GM12878 (cell line): ENCODE measurements at regions not wholly inside any gene's neighbourhood (a gene's known extent, or its start where the extent isn't known, plus 50 kb on each side); places are given as distances from the start of the nearest gene placed in this dataset.

Source experiments
- ATAC-seq: fragments of 200-7000 bp; cut with Tn5 transposase; 3 replicates; pipeline ENCODE4 v1.9.1; 2020; ENCODE audit warnings: mild to moderate bottlenecking, moderate library complexity
- BruUV-seq: library from RNA; stranded (reverse); fragments of 400-500 nt; replicated peaks from 2 replicates; lab custom pipeline; 2021; lab: Mats Ljungman, UMichigan
- CTCF ChIA-PET: fragments of 300-600 bp; sonication (Branson Sonifier 250); formaldehyde crosslinking; extraction: SDS; loops from one replicate; lab custom pipeline; 2021; ENCODE audit warnings: inconsistent platforms; lab: Yijun Ruan, JAX
- POLR2A ChIA-PET: fragments of 350-600 bp; formaldehyde crosslinking; extraction: SDS; loops from one replicate; lab custom pipeline; 2021; ENCODE audit warnings: inconsistent platforms; lab: Charles Lee
- RAD21 ChIA-PET: fragments of 300-600 bp; sonication (Branson Sonifier 250); formaldehyde crosslinking; loops from one replicate; lab custom pipeline; 2023; ENCODE audit warnings: antibody characterized with exemption; ENCODE audit not compliant: unreplicated experiment; lab: Charles Lee
- SMC1A ChIA-PET: fragments of 300-600 bp; sonication (Branson Sonifier 250); formaldehyde crosslinking; loops from one replicate; lab custom pipeline; 2023; ENCODE audit not compliant: unreplicated experiment, uncharacterized antibody; lab: Charles Lee
- DNase-seq: peaks from one replicate; pipeline ENCODE4 v3.0.0-alpha.2; 2011; ENCODE audit warnings: low read depth, low spot score
- FAIRE-seq: peaks from 3 replicates; lab custom pipeline; 2011; peaks lifted over from hg19 to GRCh38; lab: Jason Lieb, UNC
- H2AFZ ChIP-seq: 2 replicates; pipeline ENCODE4 v1.6.0; 2011; ENCODE audit warnings: low read depth, low read length, control low read depth; ENCODE audit not compliant: control insufficient read depth
- H3K27ac ChIP-seq: 2 replicates; pipeline ENCODE4 v1.5.1; 2011; ENCODE audit warnings: control low read depth; ENCODE audit not compliant: control insufficient read depth, insufficient read depth
- H3K27me3 ChIP-seq, 2 experiments: replicated peaks in 1 of 2; 2 replicates each; pipeline versions ENCODE4 v1.6.0 to v1.6.1; 2011; ENCODE audit warnings: low read length in 1 of 2; ENCODE audit not compliant: control insufficient read depth in 2 of 2, insufficient read depth in 2 of 2
- H3K36me3 ChIP-seq, 2 experiments: 2 replicates each; pipeline ENCODE4 v1.5.1; 2011; ENCODE audit warnings: low read length in 1 of 2; ENCODE audit not compliant: control insufficient read depth in 2 of 2, insufficient read depth in 2 of 2
- H3K4me1 ChIP-seq: 2 replicates; pipeline ENCODE4 v1.6.1; 2011; ENCODE audit warnings: mild to moderate bottlenecking, low read length, moderate library complexity, mixed read lengths; ENCODE audit not compliant: control insufficient read depth, insufficient read depth
- H3K4me2 ChIP-seq: 2 replicates; pipeline ENCODE4 v1.6.0; 2011; ENCODE audit warnings: control low read depth; ENCODE audit not compliant: control insufficient read depth, insufficient read depth
- H3K4me3 ChIP-seq: fragments of 200-600 bp; sonication (generic); 2 replicates; pipeline ENCODE4 v1.5.1; 2016
- H3K79me2 ChIP-seq: 2 replicates; pipeline ENCODE4 v1.6.0; 2011; ENCODE audit warnings: low read length; ENCODE audit not compliant: control insufficient read depth, insufficient read depth
- H3K9ac ChIP-seq: 2 replicates; pipeline ENCODE4 v1.8.0; 2011; ENCODE audit warnings: low read length, control low read depth, mixed read lengths; ENCODE audit not compliant: control insufficient read depth, insufficient read depth
- H3K9me3 ChIP-seq: replicated peaks from 3 replicates; pipeline ENCODE4 v1.5.1; 2011; ENCODE audit warnings: mild to moderate bottlenecking, low read length; ENCODE audit not compliant: control insufficient read depth, insufficient read depth
- H4K20me1 ChIP-seq: 2 replicates; pipeline ENCODE4 v1.6.0; 2011; ENCODE audit not compliant: control insufficient read depth, insufficient read depth
- ASH2L ChIP-seq: fragments of 300-600, 200-600 bp; sonication (generic); IDR thresholded peaks from 2 replicates; pipeline ENCODE4 v1.6.1; 2017; ENCODE audit warnings: low read depth, mild to moderate bottlenecking, borderline replicate concordance
- ATF7 ChIP-seq: fragments of 450-650 bp; IDR thresholded peaks from 2 replicates; pipeline ENCODE4 v1.6.1; 2016; ENCODE audit warnings: low read depth, mild to moderate bottlenecking
- CREM ChIP-seq: IDR thresholded peaks from 2 replicates; pipeline ENCODE4 v1.6.1; 2014; ENCODE audit warnings: antibody characterized with exemption, low read depth
- HCFC1 ChIP-seq: fragments of 150-350 bp; IDR thresholded peaks from 2 replicates; pipeline ENCODE4 v1.6.1; 2014; ENCODE audit warnings: low read length
- PKNOX1 ChIP-seq: fragments of 450-650 bp; IDR thresholded peaks from 2 replicates; pipeline ENCODE4 v1.6.1; 2016; ENCODE audit warnings: mild to moderate bottlenecking
- PML ChIP-seq: IDR thresholded peaks from 2 replicates; pipeline ENCODE4 v1.6.1; 2012; ENCODE audit warnings: low read length, inconsistent platforms
- POU2F2 ChIP-seq: IDR thresholded peaks from 3 replicates; pipeline ENCODE4 v1.6.1; 2011; ENCODE audit warnings: low read depth, mild to moderate bottlenecking, low read length, borderline replicate concordance
- RBBP5 ChIP-seq: fragments of 200-600 bp; sonication (generic); conservative IDR thresholded peaks from 2 replicates; pipeline ENCODE4 v1.6.1; 2016
- RUNX3 ChIP-seq: IDR thresholded peaks from 2 replicates; pipeline ENCODE4 v1.6.1; 2012; ENCODE audit warnings: low read length, inconsistent platforms
- SMAD5 ChIP-seq: IDR thresholded peaks from 2 replicates; pipeline ENCODE4 v1.6.1; 2016; ENCODE audit warnings: antibody characterized with exemption, low read depth
- WGBS: methylation state at CpG from one replicate; pipeline ENCODE4 v1.1.6; 2016; ENCODE audit warnings: low lambda C conversion rate; ENCODE audit not compliant: insufficient replicate concordance, insufficient coverage; ENCODE audit errors: missing lambda C conversion rate; 5-methylcytosine and 5-hydroxymethylcytosine counted together
- in situ Hi-C: fragments of 300-500 bp; cut with MboI; formaldehyde crosslinking; loops from 9 replicates; pipeline ENCODE4 v1.14.3; 2018; ENCODE audit warnings: mixed read lengths
- intact Hi-C: fragments of 100-400 bp; cut with micrococcal nuclease; formaldehyde crosslinking; loops from one replicate; pipeline ENCODE4 v1.14.2; 2022; ENCODE audit not compliant: unreplicated experiment
- TF ChIP-seq, protein P1 (sequence below): IDR thresholded peaks from 2 replicates; pipeline ENCODE4 v1.6.1; 2012; ENCODE audit warnings: low read depth, low read length, improper control_type of control experiment
- TF ChIP-seq, protein P2 (sequence below): fragments of 450-650 bp; IDR thresholded peaks from 2 replicates; pipeline ENCODE4 v1.6.1; 2017; ENCODE audit warnings: mild to moderate bottlenecking, low read depth, inconsistent platforms; ENCODE audit not compliant: poor library complexity, severe bottlenecking

DNA sequence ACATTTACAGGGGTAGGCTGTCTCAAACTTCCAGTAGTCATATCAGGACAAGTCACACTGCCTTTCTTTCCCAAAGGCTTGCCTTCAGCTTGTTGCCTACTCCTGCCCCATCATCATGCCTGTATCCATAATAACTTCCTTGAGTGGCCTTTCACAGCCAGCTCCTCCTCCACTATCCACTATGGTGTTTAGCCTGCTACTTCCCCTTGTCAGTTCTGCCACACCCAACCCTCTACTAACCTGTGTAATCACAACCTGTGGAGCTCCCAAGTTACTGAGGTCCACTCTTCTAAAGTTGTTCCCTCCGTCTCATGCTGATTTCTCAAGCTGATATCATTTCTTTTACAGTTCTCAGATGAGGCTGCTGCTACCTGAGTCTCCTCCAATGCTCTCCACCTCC is 159.9 kb downstream of the BMP4 start:
- Histone ChIP-seq H3K9ac (no peak overlapping the region), H3K4me2 (no peak overlapping the region), H3K36me3 (no peaks in the 10 kb centered on the region), H4K20me1 (no peaks in the 10 kb centered on the region), H3K27ac (no peak overlapping the region), H2AFZ (no peak overlapping the region), H3K4me1 (no peaks in the 10 kb centered on the region), H3K79me2 (no peaks in the 10 kb centered on the region), H3K9me3 (no peaks in the 10 kb centered on the region), H3K27me3 (no peaks in the 10 kb centered on the region), H3K4me3 (no peak overlapping the region)
- ChIA-PET RAD21 (no interaction called here), CTCF (no interaction called here), SMC1A (interaction anchor here (1.4 kb wide), 1 partner anchor 13 kb away, joined by 4 read pairs; no protein-coding TSS in a partner anchor), POLR2A (interaction anchor here (0.6 kb wide), 1 partner anchor 182 kb away, joined by 3 read pairs; no protein-coding TSS in a partner anchor)
- no TSS peak for BruUV-seq
- DNase-seq (no peak), ATAC-seq (no peak), FAIRE-seq (no peak)
- intact Hi-C loops: loop anchor here (10.0 kb wide), 1 partner anchor 362 kb away; no protein-coding TSS in a partner anchor
- in situ Hi-C loops: no loop called here
- TF ChIP-seq SMAD5: no peak
- no peak for TF ChIP-seq ATF7
- TF ChIP-seq, protein P1, sequence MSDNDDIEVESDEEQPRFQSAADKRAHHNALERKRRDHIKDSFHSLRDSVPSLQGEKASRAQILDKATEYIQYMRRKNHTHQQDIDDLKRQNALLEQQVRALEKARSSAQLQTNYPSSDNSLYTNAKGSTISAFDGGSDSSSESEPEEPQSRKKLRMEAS: no peak
- no peak for TF ChIP-seq ASH2L
- no peak for TF ChIP-seq RUNX3
- TF ChIP-seq HCFC1: no peak
- TF ChIP-seq PKNOX1: no peak
- no peak for TF ChIP-seq CREM
- TF ChIP-seq, protein P2, sequence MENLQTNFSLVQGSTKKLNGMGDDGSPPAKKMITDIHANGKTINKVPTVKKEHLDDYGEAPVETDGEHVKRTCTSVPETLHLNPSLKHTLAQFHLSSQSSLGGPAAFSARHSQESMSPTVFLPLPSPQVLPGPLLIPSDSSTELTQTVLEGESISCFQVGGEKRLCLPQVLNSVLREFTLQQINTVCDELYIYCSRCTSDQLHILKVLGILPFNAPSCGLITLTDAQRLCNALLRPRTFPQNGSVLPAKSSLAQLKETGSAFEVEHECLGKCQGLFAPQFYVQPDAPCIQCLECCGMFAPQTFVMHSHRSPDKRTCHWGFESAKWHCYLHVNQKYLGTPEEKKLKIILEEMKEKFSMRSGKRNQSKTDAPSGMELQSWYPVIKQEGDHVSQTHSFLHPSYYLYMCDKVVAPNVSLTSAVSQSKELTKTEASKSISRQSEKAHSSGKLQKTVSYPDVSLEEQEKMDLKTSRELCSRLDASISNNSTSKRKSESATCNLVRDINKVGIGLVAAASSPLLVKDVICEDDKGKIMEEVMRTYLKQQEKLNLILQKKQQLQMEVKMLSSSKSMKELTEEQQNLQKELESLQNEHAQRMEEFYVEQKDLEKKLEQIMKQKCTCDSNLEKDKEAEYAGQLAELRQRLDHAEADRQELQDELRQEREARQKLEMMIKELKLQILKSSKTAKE: no peak
- TF ChIP-seq PML: no peak
- TF ChIP-seq POU2F2: no peak
- TF ChIP-seq RBBP5: no peak
- WGBS: 0% methylated on average over 1 of the region's 1 CpG
